Renal cortex interstitium (tissue), 11 donors: ENCODE measurements at regions not wholly inside any gene's neighbourhood (a gene's known extent, or its start where the extent isn't known, plus 50 kb on each side); places are given as distances from the start of the nearest gene placed in this dataset.
"Not testable (repeated sequence)": the region's sequence is repeated elsewhere in the genome, so short reads cannot be mapped to it uniquely, and the experiment has no call there.

Experiments used
- DNase-seq, 11 donors: peaks; one replicate each; pipeline ENCODE4 v3.0.0-alpha.2; 2013; ENCODE audit warnings: low read depth in 9 of 11, low spot score in 4 of 11; ENCODE audit errors: extremely low read depth in 1 of 11

GRCh38 chr7:85286446-85286845 lies 99.6 kb upstream of the SEMA3D start:
- no peak for DNase-seq

- no peak for DNase-seq
Observed at GRCh38 chr7:85285527-85285926, 98.7 kb upstream of the SEMA3D start.

- DNase-seq, result no peak
Observed at GRCh38 chr7:85275204-85275603, 88.3 kb upstream of the SEMA3D start.

- no peak for DNase-seq
Observed at GRCh38 chr7:85274454-85274853, 87.6 kb upstream of the SEMA3D start.

GRCh38 chr7:85262891-85263290 lies 76.0 kb upstream of the SEMA3D start:
- DNase-seq, result no peak

- no peak for DNase-seq
Observed at GRCh38 chr7:85261336-85261735, 74.5 kb upstream of the SEMA3D start.

GRCh38 chr7:85249787-85250186 lies 62.9 kb upstream of the SEMA3D start:
- not testable (repeated sequence) for DNase-seq

GRCh38 chr7:85239109-85239508 lies 52.3 kb upstream of the SEMA3D start:
- DNase-seq, result no peak

- DNase-seq, result no peak
Observed at GRCh38 chr7:85237721-85238120, 50.9 kb upstream of the SEMA3D start.
